NCI-H2171 treated with DMSO at 0.1 percent for 48 hours (cell line): ENCODE measurements at regions not wholly inside any gene's neighbourhood (a gene's known extent, or its start where the extent isn't known, plus 50 kb on each side); places are given as distances from the start of the nearest gene placed in this dataset.
"Not testable (repeated sequence)": the region's sequence is repeated elsewhere in the genome, so short reads cannot be mapped to it uniquely, and the experiment has no call there.

Source experiments
- DNase-seq: peaks from one replicate; lab custom pipeline; 2025; lab: John Stamatoyannopoulos, UW

GRCh38 chrX:139200346-139200745, 330.2 kb upstream of the F9 start:
- DNase-seq, result no peak

- no peak for DNase-seq
Observed at GRCh38 chrX:139199933-139200332, 330.6 kb upstream of the F9 start.

DNA sequence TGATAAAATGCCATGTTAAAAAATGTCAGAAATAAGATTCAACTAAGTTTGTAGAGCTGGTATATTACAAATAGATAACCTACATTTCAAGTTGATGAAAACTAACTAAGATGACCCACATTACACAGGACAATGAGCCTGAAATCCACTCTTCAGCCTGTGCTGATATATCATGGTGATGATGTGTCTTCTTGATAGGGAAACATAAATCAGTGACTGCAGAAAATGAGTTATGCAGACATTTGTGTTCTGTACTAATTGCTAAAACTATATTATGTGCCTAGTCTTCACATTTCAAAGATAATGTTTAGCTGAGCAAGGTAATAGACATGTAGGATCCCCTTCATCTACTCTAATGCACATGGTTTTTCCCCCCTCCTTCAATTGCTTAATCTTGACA, 331.6 kb upstream of the F9 start:
- DNase-seq, result no peak

- no peak for DNase-seq
Observed at GRCh38 chrX:139196890-139197289, 333.6 kb upstream of the F9 start.

DNA sequence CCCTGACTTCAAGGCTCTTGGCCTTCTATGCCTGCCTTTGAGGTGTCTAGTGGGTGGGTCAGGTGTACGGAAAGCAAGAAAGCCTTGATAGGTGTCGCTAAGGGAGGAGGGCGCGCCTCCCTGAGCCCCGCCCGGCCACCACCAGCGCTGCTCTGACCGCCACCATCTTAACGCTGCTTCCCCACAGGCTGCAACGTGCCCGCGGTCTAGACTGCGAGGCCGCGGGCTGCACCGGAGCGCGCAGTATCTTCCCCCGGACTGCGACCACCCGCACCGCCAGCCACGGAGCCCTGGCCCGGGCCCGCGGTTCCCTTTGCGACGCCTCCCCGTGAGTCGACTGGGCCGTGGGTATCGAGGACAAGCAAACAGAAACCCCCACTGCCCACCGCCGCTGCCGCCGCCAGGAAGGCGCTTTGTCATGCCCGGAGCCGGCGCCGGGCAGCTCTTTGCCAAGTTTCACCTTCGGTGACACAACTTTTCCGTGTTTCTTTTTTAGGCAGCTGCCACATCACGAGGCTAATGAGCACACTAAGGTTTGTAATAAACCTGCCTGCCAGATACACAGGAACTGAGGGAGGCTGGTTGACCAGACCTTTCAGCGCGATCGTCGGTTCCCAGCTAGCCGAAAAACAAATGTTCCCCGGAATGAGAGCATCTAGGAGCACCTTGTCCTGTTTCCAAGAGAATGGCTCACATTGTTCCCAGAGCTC, 335.8 kb upstream of the F9 start:
- no peak for DNase-seq

GRCh38 chrX:139192386-139192961, 338.1 kb upstream of the F9 start:
- DNase-seq, result no peak

DNA sequence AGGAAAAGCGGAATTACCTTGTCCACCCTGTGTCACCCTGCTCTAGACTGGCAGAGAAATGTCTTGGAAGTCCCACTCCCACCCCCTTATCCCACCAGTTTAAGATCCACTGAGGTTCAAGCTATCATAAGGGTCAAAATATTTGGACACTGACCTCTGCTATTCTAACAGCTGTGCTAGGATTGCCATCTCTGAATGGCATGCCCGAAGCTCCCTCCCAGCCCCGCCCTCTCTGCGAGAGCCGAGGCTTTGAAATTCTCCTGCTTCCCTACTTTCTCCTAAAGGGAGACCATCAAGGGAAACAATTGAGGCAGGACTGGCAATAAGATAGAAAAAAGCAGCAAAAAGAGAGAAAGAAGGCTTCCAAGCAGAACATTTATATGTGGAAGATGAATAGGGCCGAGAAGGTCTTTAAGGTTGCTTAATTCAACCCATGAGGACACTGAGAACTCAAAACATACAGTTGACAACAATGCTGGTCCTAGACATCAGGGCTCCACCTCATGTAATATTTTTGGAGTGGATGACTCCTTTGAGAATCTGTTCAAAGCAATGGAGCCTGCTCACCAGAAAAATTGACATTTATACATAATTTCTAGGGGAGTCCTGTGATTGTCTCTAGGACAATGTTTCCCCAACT, 338.7 kb upstream of the F9 start:
- DNase-seq, result no peak

DNA sequence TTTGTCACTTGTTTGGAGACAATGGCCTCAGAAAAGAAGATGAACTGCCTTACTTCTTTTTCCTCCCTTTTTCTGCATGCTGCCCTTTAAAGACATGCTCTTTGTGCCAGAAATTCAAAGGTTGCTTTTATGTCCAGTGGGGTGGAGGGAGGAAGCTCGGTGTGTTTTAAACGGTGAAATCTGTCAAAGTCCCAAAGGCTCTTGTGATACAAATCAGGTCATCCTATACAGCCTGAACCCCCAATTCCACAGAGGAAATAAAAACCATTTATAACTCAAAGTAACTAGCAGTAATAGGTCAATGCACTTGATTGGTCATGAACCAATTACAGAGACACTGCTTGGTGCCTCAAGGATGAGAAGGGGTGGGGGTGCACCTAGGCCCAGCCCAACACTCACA, 339.3 kb upstream of the F9 start:
- no peak for DNase-seq

DNA sequence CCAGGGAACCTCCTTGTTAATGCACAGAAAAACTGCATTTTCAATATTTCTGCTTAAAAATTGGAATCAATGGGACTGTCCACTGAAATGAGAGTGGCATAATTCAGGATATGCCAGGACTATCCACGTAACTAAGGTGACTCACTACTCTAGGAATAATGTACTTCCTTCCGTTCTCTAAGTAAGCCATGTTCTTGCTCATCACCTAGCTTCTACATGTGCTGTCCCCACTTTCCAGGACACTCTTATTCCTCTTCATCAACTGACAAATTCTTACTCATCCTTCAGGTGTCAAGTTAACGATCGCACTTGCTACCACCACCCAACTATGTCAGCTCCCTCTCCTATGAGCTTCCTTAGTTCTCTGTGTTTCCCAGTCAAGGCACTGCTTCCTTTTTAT, 342.8 kb upstream of the F9 start:
- no peak for DNase-seq

GRCh38 chrX:139186991-139187390, 343.5 kb upstream of the F9 start:
- DNase-seq, result no peak

GRCh38 chrX:139179592-139179991, 350.9 kb upstream of the F9 start:
- DNase-seq, result no peak

- DNase-seq, result no peak
Observed at GRCh38 chrX:139178980-139179379, 351.6 kb upstream of the F9 start.

DNA sequence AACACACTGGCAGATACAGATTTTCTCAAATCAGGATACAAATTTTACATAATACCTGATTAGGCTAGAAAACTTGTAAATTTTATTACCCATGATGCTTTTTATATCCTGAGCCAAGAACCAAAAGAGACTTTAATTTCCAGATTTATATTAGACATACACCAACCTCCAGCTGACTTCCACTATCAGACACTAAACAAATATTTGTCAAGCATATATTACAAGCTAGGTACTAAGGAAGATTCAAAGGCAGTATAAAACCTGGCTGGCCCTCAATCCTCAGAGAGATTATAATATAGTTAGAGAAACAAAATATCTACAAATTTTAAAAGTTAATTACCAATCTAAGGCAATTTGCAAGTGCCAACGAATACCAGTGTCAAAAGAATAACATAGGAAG, 357.8 kb upstream of the F9 start:
- no peak for DNase-seq

- no peak for DNase-seq
Observed at GRCh38 chrX:139170526-139171173, 359.9 kb upstream of the F9 start.

DNA sequence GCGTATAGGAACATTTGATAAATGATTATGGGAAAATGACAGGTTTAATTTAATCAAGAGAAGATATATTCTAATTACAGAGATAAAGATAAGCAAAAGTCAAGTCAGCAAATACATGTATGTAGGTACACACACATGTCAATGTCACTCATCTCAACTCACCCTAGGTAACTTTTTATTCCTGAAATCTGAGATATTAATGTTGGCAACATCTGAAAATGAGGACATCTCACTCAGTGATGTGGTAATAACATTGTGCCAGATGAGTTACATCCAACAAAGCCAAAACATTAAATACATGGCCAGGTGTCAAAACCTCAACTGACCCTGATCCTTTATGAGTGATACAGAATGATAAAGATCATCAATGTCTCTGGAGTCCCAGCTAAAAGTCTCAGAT, 363.3 kb upstream of the F9 start:
- DNase-seq, result no peak

DNA sequence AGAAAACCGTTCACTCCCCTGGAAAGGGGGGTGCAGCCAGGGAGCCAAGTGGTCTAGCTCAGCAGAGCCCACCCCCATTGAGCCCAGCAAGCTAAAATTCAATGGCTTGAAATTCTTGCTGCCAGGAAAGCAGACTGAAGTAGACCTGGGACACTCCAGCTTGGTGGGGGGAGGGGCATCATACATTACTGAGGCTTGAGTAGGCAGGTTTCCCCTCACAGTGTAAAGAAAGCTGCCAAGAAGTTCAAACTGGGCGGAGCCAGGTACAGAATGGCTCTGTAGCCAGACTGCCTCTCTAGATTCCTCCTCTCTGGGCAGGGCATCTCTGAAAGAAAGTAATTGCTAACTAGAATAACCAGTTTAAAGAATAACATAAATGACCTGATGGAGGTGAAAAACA, 372.3 kb upstream of the F9 start:
- no peak for DNase-seq

GRCh38 chrX:139156356-139156755, 374.2 kb upstream of the F9 start:
- DNase-seq, result no peak

DNA sequence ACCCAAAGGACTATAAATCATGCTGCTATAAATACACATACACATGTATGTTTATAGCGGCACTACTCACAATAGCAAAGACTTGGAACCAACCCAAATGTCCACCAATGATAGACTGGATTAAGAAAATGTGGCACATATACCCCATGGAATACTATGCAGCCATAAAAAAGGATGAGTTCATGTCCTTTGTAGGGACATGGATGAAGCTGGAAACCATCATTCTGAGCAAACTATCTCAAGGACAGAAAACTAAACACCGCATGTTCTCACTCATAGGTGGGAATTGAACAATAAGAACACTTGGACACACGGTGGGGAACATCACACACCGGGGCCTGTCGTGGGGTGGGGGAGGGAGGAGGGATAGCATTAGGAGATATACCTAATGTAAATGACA, 383.9 kb upstream of the F9 start:
- not testable (repeated sequence) for DNase-seq

- no peak for DNase-seq
Observed at GRCh38 chrX:139141370-139141769, 389.2 kb upstream of the F9 start.

DNA sequence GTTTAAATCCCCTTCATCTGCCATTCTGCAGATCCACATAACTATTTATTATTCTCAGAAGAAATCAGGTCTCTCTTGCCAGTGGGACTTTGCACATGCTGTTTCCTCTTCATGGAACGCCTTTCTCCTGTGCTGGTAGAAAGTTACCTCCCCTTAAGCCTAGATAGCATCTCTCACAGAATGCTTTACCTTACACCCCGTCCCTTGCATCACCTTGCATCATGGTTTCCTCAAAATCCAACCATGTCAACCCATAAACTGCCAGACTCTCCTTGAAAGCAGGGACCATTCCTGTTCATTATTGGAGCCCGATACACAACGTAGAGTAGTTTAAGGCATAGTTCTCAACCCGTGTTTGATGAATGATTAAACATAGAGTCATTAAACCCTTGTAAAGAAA, 396.2 kb upstream of the F9 start:
- DNase-seq, result no peak

DNA sequence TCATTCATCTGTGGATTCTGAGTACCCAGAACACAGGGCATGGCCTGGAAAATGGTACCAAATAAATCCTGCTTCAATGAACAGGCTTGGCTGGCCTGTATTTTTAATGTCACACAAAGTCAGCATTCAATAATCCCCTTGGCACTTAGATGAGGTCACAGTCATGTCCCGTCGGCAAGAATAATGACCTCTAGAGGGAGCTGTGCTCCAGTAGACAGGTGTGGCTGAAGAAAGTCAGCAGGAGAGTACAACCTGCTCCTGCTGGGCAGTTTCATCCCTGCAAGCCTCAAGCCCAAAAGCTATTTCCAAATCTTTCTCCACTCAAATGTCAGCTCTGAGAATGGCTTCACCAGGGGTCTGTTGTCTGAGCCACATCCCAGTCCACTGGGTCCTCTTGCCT, 404.0 kb upstream of the F9 start:
- peak; percentile 0 for DNase-seq

DNA sequence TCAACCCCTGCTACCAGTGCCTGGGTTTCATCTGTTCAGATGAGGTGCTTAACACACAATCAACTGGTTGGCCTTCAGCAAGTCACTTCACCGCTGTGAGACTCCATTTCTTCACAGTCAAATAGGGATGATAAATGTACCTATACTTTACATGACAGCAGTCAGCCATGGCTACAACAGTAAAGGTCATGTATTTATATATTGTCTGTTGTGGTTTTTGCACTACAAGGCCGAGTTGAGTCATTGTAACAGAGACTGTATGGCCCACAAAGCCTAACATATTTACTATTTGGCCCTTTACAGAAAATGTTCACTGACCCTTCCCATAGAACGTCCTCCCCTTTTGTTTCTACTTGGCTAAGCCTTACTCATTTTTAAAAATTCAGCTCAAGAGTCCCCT, 404.6 kb upstream of the F9 start:
- DNase-seq, result no peak

- DNase-seq, result no peak
Observed at GRCh38 chrX:139121616-139122286, 408.8 kb upstream of the F9 start.
